ENCODE measurements at regions not wholly inside any gene's neighbourhood (a gene's known extent, or its start where the extent isn't known, plus 50 kb on each side); places are given as distances from the start of the nearest gene placed in this dataset.

DNA sequence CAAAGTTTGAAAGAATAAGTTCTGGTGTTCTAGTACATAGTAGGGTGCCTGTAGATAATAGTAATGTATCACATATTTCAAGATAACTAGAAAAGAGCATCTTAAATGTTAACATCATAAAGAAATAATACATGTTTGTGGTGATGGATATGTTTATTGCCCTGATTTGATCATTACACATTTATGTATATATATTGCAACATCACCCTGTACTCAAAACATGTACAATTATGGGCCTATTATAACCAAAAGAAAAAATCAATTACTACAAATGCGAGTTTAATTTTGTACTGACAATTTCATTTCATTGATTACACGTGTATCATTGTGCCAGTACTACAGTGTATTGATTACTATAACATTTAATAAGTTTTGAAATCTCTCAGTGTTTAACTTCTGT is 609.2 kb upstream of the BRINP3 start:
- DNase-seq = no peak
- peaks cover 9 to 18% of the 10 kb centered on the region in 2 donors for H3K9me3 Mint-ChIP-seq
- no peaks in the 10 kb centered on the region for H3K27me3 Mint-ChIP-seq (ENCODE audit: low read depth in 2 of 2)
- no peaks in the 10 kb centered on the region for H3K4me1 ChIP-seq (ENCODE audit: control insufficient read depth, insufficient read depth, low read length)
- H3K4me1 Mint-ChIP-seq = no peaks in the 10 kb centered on the region
- no peaks in the 10 kb centered on the region for H3K36me3 Mint-ChIP-seq
- TF ChIP-seq, protein P1, sequence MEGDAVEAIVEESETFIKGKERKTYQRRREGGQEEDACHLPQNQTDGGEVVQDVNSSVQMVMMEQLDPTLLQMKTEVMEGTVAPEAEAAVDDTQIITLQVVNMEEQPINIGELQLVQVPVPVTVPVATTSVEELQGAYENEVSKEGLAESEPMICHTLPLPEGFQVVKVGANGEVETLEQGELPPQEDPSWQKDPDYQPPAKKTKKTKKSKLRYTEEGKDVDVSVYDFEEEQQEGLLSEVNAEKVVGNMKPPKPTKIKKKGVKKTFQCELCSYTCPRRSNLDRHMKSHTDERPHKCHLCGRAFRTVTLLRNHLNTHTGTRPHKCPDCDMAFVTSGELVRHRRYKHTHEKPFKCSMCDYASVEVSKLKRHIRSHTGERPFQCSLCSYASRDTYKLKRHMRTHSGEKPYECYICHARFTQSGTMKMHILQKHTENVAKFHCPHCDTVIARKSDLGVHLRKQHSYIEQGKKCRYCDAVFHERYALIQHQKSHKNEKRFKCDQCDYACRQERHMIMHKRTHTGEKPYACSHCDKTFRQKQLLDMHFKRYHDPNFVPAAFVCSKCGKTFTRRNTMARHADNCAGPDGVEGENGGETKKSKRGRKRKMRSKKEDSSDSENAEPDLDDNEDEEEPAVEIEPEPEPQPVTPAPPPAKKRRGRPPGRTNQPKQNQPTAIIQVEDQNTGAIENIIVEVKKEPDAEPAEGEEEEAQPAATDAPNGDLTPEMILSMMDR (IDR thresholded peaks at IDR 0.05) = no peak
- WGBS (ENCODE audit: insufficient coverage) = no CpG with 5 or more reads among the region's 2 CpGs
- no peak overlapping the region for H3K27ac Mint-ChIP-seq
- H3K4me3 ChIP-seq (ENCODE audit: low read length) = no peak overlapping the region
- ATAC-seq = no peak
- H3K27ac ChIP-seq (ENCODE audit: low read length) = no peak overlapping the region
- H3K4me3 Mint-ChIP-seq = no peak overlapping the region
- H3K9me3 ChIP-seq (ENCODE audit: control insufficient read depth, insufficient read depth, low read length) = no peaks in the 10 kb centered on the region
- H3K36me3 ChIP-seq (ENCODE audit: control insufficient read depth, insufficient read depth, low read length) = no peaks in the 10 kb centered on the region
- no peaks in the 10 kb centered on the region for H3K27me3 ChIP-seq (ENCODE audit: control insufficient read depth, insufficient read depth, low read length)
- intact Hi-C loops (cut with micrococcal nuclease) = no loop called here

DNA sequence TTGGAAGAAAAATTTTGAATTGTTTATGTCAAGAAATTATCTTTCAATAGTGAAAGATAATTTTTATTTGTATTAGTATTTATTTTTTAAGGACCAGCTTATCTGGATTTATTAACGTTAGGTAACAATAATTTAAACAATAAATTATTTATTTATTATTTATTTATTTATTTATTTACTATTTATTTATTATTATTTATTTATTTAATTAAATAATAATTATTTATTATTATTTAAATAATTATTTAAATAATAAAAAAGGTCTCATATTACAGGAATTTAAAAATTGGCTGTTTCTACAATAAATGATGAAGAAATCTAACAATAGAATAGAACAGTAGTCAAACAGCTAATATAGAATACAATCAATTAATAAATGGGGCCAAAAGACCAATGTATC is 618.7 kb upstream of the BRINP3 start:
- H3K36me3 Mint-ChIP-seq = peaks cover 20% of the 10 kb centered on the region
- Histone ChIP-seq H3K4me3 (ENCODE audit: low read length) (no peak overlapping the region), H3K27me3 (ENCODE audit: control insufficient read depth, insufficient read depth, low read length) (no peaks in the 10 kb centered on the region), H3K9me3 (ENCODE audit: control insufficient read depth, insufficient read depth, low read length) (no peaks in the 10 kb centered on the region), H3K36me3 (ENCODE audit: control insufficient read depth, insufficient read depth, low read length) (no peaks in the 10 kb centered on the region), H3K4me1 (ENCODE audit: control insufficient read depth, insufficient read depth, low read length) (no peaks in the 10 kb centered on the region), H3K27ac (ENCODE audit: low read length) (no peak overlapping the region)
- no peak overlapping the region for H3K27ac Mint-ChIP-seq
- no CpG with 5 or more reads among the region's 1 CpG for WGBS (ENCODE audit: insufficient coverage)
- H3K27me3 Mint-ChIP-seq (ENCODE audit: low read depth in 2 of 2) = no peaks in the 10 kb centered on the region
- ATAC-seq (no peak), DNase-seq (no peak)
- H3K4me1 Mint-ChIP-seq = no peaks in the 10 kb centered on the region
- H3K9me3 Mint-ChIP-seq = peaks cover 9 to 15% of the 10 kb centered on the region in 2 donors
- H3K4me3 Mint-ChIP-seq = no peak overlapping the region
- intact Hi-C loops (cut with micrococcal nuclease) = no loop called here
- TF ChIP-seq, protein P1 (IDR thresholded peaks at IDR 0.05) = no peak

DNA sequence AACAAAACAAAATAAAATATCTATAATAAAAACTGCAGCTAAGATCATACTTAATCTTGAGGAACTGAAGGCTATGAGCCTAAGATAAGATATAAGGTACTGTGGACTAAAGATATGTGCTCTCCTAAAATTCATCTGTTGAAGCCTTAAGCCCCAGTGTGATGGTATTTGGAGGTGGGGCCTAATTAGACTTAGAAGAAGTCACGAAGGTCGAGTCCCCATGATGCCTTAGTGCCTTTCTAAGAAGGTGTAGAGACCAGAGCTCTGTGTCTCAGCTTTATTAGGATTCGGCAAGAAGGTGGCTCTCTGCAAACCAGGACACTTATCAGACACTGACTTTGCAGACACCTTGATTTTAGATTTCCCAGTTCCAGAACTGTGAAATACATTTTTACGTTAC is 622.0 kb upstream of the BRINP3 start:
- TF ChIP-seq, protein P1 (IDR thresholded peaks at IDR 0.05) = no peak

DNA sequence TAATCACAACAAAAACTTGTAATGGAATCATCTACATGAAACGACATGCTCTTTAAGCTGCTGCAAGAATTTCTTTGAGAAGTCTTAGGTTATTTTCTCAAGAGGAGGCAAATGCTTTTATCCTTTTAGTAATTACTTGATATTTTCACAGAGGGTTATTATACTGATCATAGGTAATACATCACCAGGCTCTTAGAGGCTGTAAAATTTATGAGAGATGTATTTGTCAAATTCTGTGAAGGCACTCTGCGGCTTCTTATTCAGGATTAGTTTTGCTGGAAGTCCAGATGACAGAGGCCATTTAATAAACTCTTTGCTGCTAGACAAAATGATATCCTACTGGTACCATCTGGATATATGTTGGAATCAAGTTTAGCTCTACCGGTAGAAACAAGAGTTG is 624.3 kb upstream of the BRINP3 start:
- TF ChIP-seq, protein P1 (IDR thresholded peaks at IDR 0.05) = no peak
- Histone ChIP-seq H3K36me3 (ENCODE audit: control insufficient read depth, insufficient read depth, low read length) (no peaks in the 10 kb centered on the region), H3K27ac (ENCODE audit: low read length) (no peak overlapping the region), H3K9me3 (ENCODE audit: control insufficient read depth, insufficient read depth, low read length) (no peaks in the 10 kb centered on the region), H3K4me1 (ENCODE audit: control insufficient read depth, insufficient read depth, low read length) (no peaks in the 10 kb centered on the region), H3K27me3 (ENCODE audit: control insufficient read depth, insufficient read depth, low read length) (no peaks in the 10 kb centered on the region), H3K4me3 (ENCODE audit: low read length) (no peak overlapping the region)
- Mint-ChIP-seq H3K27ac (no peak overlapping the region), H3K9me3 (peaks cover 10 to 17% of the 10 kb centered on the region in 2 donors), H3K4me1 (no peaks in the 10 kb centered on the region), H3K4me3 (no peak overlapping the region), H3K36me3 (peaks cover 9% of the 10 kb centered on the region), H3K27me3 (ENCODE audit: low read depth in 2 of 2) (no peaks in the 10 kb centered on the region)
- 100% methylated on average over 2 of the region's 3 CpGs for WGBS (ENCODE audit: insufficient coverage)
- ATAC-seq = no peak
- DNase-seq = no peak
- intact Hi-C loops (cut with micrococcal nuclease) = no loop called here

More for the DNA sequence above, 622.0 kb upstream of the BRINP3 start:
- peaks cover 7 to 11% of the 10 kb centered on the region in 2 donors for H3K9me3 Mint-ChIP-seq
- Histone ChIP-seq H3K9me3 (ENCODE audit: control insufficient read depth, insufficient read depth, low read length) (no peaks in the 10 kb centered on the region), H3K27me3 (ENCODE audit: control insufficient read depth, insufficient read depth, low read length) (no peaks in the 10 kb centered on the region), H3K4me3 (ENCODE audit: low read length) (no peak overlapping the region), H3K27ac (ENCODE audit: low read length) (no peak overlapping the region), H3K4me1 (ENCODE audit: control insufficient read depth, insufficient read depth, low read length) (no peaks in the 10 kb centered on the region), H3K36me3 (ENCODE audit: control insufficient read depth, insufficient read depth, low read length) (no peaks in the 10 kb centered on the region)
- no peak for DNase-seq
- intact Hi-C loops (cut with micrococcal nuclease) = no loop called here
- H3K36me3 Mint-ChIP-seq = peaks cover 14% of the 10 kb centered on the region
- no peak for ATAC-seq
- H3K27me3 Mint-ChIP-seq (ENCODE audit: low read depth in 2 of 2) = no peaks in the 10 kb centered on the region
- no peak overlapping the region for H3K27ac Mint-ChIP-seq
- H3K4me1 Mint-ChIP-seq = no peaks in the 10 kb centered on the region
- no peak overlapping the region for H3K4me3 Mint-ChIP-seq
- 85% methylated on average over 3 of the region's 4 CpGs for WGBS (ENCODE audit: insufficient coverage)

Measured in natural killer cell (primary cell).